Activated CD4-positive, alpha-beta memory T cell treated with anti-CD3 and anti-CD28 coated beads, Interleukin-2, amount 10 ng/mL, durations not matched to agents 7 days and 5 days (primary cell): ENCODE measurements at regions not wholly inside any gene's neighbourhood (a gene's known extent, or its start where the extent isn't known, plus 50 kb on each side); places are given as distances from the start of the nearest gene placed in this dataset.
"Not testable (repeated sequence)": the region's sequence is repeated elsewhere in the genome, so short reads cannot be mapped to it uniquely, and the experiment has no call there.

Experiments used
- CTCF ChIA-PET: fragments of 350-600 bp; sonication (Branson Sonifier 250); formaldehyde crosslinking; loops from one replicate; lab custom pipeline; 2021; ENCODE audit warnings: antibody characterized with exemption, inconsistent platforms; lab: Charles Lee
- POLR2A ChIA-PET: fragments of 350-600 bp; sonication (Branson Sonifier 250); formaldehyde crosslinking; loops from one replicate; lab custom pipeline; 2021; ENCODE audit warnings: antibody characterized with exemption; lab: Charles Lee
- DNase-seq: peaks from one replicate; pipeline ENCODE4 v3.0.0-alpha.2; 2020
- H3K27ac Mint-ChIP-seq: one replicate; pipeline ENCODE4 v1.8.0; 2021; ENCODE audit warnings: mild to moderate bottlenecking, mixed read lengths
- H3K27me3 Mint-ChIP-seq: one replicate; pipeline ENCODE4 v1.8.0; 2021; ENCODE audit warnings: mixed read lengths
- H3K36me3 Mint-ChIP-seq: one replicate; pipeline ENCODE4 v1.8.0; 2021; ENCODE audit warnings: low read depth, mixed read lengths
- H3K4me1 Mint-ChIP-seq: one replicate; pipeline ENCODE4 v1.8.0; 2021; ENCODE audit warnings: mixed read lengths
- H3K4me3 Mint-ChIP-seq: one replicate; pipeline ENCODE4 v1.8.0; 2021; ENCODE audit warnings: mild to moderate bottlenecking, mixed read lengths
- H3K9me3 Mint-ChIP-seq: one replicate; pipeline ENCODE4 v1.8.0; 2021; ENCODE audit warnings: mixed read lengths

- H3K27me3 Mint-ChIP-seq, result peaks cover 4% of the 10 kb centered on the region
- no peak overlapping the region for H3K27ac Mint-ChIP-seq
- no peak for DNase-seq
- ChIA-PET POLR2A (no interaction called here), CTCF (interaction anchor here (0.7 to 1.4 kb wide), 3 partner anchors 9 to 14 kb away, joined by 3 to 4 read pairs (median 3); no protein-coding TSS in a partner anchor)
- no peaks in the 10 kb centered on the region for H3K9me3 Mint-ChIP-seq
- no peaks in the 10 kb centered on the region for H3K4me1 Mint-ChIP-seq
- H3K36me3 Mint-ChIP-seq, result no peaks in the 10 kb centered on the region
- no peak overlapping the region for H3K4me3 Mint-ChIP-seq
Observed at GRCh38 chr4:159026329-159026728, 76.5 kb upstream of the RAPGEF2 start.

GRCh38 chr4:159027535-159027934, 75.3 kb upstream of the RAPGEF2 start:
- no peak for DNase-seq
- POLR2A ChIA-PET, result no interaction called here
- Mint-ChIP-seq H3K27ac (no peak overlapping the region), H3K27me3 (peaks cover 6% of the 10 kb centered on the region), H3K9me3 (no peaks in the 10 kb centered on the region), H3K4me1 (no peaks in the 10 kb centered on the region), H3K36me3 (no peaks in the 10 kb centered on the region), H3K4me3 (no peak overlapping the region)
- CTCF ChIA-PET, result interaction anchor here (1.0 kb wide), 1 partner anchor 12 kb away, joined by 3 read pairs; no protein-coding TSS in a partner anchor

- CTCF ChIA-PET, result no interaction called here
Observed at GRCh38 chr4:159029481-159029880, 73.4 kb upstream of the RAPGEF2 start.

GRCh38 chr4:159030297-159030696, 72.6 kb upstream of the RAPGEF2 start:
- H3K4me1 Mint-ChIP-seq, H3K9me3 Mint-ChIP-seq, H3K4me3 Mint-ChIP-seq, POLR2A ChIA-PET, H3K36me3 Mint-ChIP-seq, H3K27ac Mint-ChIP-seq, DNase-seq, H3K27me3 Mint-ChIP-seq, CTCF ChIA-PET: not testable (repeated sequence)

More at GRCh38 chr4:159029481-159029880, 73.4 kb upstream of the RAPGEF2 start:
- POLR2A ChIA-PET, result no interaction called here
- Mint-ChIP-seq H3K36me3 (no peaks in the 10 kb centered on the region), H3K27ac (no peak overlapping the region), H3K4me1 (no peaks in the 10 kb centered on the region), H3K9me3 (no peaks in the 10 kb centered on the region), H3K27me3 (peaks cover 8% of the 10 kb centered on the region), H3K4me3 (no peak overlapping the region)
- no peak for DNase-seq

- Mint-ChIP-seq H3K36me3 (no peaks in the 10 kb centered on the region), H3K9me3 (no peaks in the 10 kb centered on the region), H3K4me1 (peaks cover 4% of the 10 kb centered on the region), H3K27me3 (peaks cover 25% of the 10 kb centered on the region), H3K27ac (no peak overlapping the region), H3K4me3 (no peak overlapping the region)
- ChIA-PET CTCF (no interaction called here), POLR2A (no interaction called here)
- DNase-seq, result no peak
Observed at GRCh38 chr4:159035570-159035969, 67.3 kb upstream of the RAPGEF2 start.

- H3K4me3 Mint-ChIP-seq, result no peak overlapping the region
Observed at GRCh38 chr4:159038536-159038935, 64.3 kb upstream of the RAPGEF2 start.

GRCh38 chr4:159041054-159042034, 61.5 kb upstream of the RAPGEF2 start:
- peaks cover 35% of the 10 kb centered on the region for H3K27me3 Mint-ChIP-seq
- H3K27ac Mint-ChIP-seq, result no peak overlapping the region
- ChIA-PET CTCF (no interaction called here), POLR2A (no interaction called here)
- no peak overlapping the region for H3K4me3 Mint-ChIP-seq
- peaks cover 10% of the 10 kb centered on the region for H3K4me1 Mint-ChIP-seq
- H3K9me3 Mint-ChIP-seq, result no peaks in the 10 kb centered on the region
- H3K36me3 Mint-ChIP-seq, result no peaks in the 10 kb centered on the region
- no peak for DNase-seq

More at GRCh38 chr4:159038536-159038935, 64.3 kb upstream of the RAPGEF2 start:
- DNase-seq, result no peak
- no peak overlapping the region for H3K27ac Mint-ChIP-seq
- peaks cover 37% of the 10 kb centered on the region for H3K27me3 Mint-ChIP-seq
- CTCF ChIA-PET, result no interaction called here
- POLR2A ChIA-PET, result no interaction called here
- peaks cover 4% of the 10 kb centered on the region for H3K4me1 Mint-ChIP-seq
- H3K9me3 Mint-ChIP-seq, result no peaks in the 10 kb centered on the region
- H3K36me3 Mint-ChIP-seq, result no peaks in the 10 kb centered on the region

- Mint-ChIP-seq H3K4me3 (no peak overlapping the region), H3K27me3 (peaks cover 28% of the 10 kb centered on the region), H3K36me3 (no peaks in the 10 kb centered on the region), H3K27ac (no peak overlapping the region), H3K4me1 (peaks cover 13% of the 10 kb centered on the region), H3K9me3 (no peaks in the 10 kb centered on the region)
- ChIA-PET POLR2A (no interaction called here), CTCF (no interaction called here)
- DNase-seq, result no peak
Observed at GRCh38 chr4:159042097-159042605, 60.7 kb upstream of the RAPGEF2 start.

GRCh38 chr4:159042868-159043267, 60.0 kb upstream of the RAPGEF2 start:
- no peak for DNase-seq
- Mint-ChIP-seq H3K36me3 (no peaks in the 10 kb centered on the region), H3K27ac (no peak overlapping the region), H3K9me3 (no peaks in the 10 kb centered on the region), H3K4me3 (no peak overlapping the region), H3K4me1 (peaks cover 19% of the 10 kb centered on the region), H3K27me3 (peaks cover 26% of the 10 kb centered on the region)
- ChIA-PET POLR2A (no interaction called here), CTCF (no interaction called here)

- Mint-ChIP-seq H3K4me3 (no peak overlapping the region), H3K4me1 (peaks cover 21% of the 10 kb centered on the region), H3K27ac (no peak overlapping the region), H3K9me3 (no peaks in the 10 kb centered on the region), H3K36me3 (no peaks in the 10 kb centered on the region), H3K27me3 (peaks cover 21% of the 10 kb centered on the region)
- ChIA-PET POLR2A (no interaction called here), CTCF (no interaction called here)
- no peak for DNase-seq
Observed at GRCh38 chr4:159043861-159044260, 59.0 kb upstream of the RAPGEF2 start.

GRCh38 chr4:159045321-159045720, 57.6 kb upstream of the RAPGEF2 start:
- no peak for DNase-seq
- ChIA-PET CTCF (no interaction called here), POLR2A (no interaction called here)
- Mint-ChIP-seq H3K9me3 (no peaks in the 10 kb centered on the region), H3K4me1 (peaks cover 23% of the 10 kb centered on the region), H3K36me3 (no peaks in the 10 kb centered on the region), H3K4me3 (no peak overlapping the region), H3K27ac (no peak overlapping the region), H3K27me3 (peaks cover 21% of the 10 kb centered on the region)

GRCh38 chr4:159046683-159047082, 56.2 kb upstream of the RAPGEF2 start:
- peaks cover 13% of the 10 kb centered on the region for H3K27me3 Mint-ChIP-seq
- H3K36me3 Mint-ChIP-seq, result no peaks in the 10 kb centered on the region
- H3K9me3 Mint-ChIP-seq, result no peaks in the 10 kb centered on the region
- no peak for DNase-seq
- no peak overlapping the region for H3K4me3 Mint-ChIP-seq
- POLR2A ChIA-PET, result no interaction called here
- no peak overlapping the region for H3K27ac Mint-ChIP-seq
- CTCF ChIA-PET, result no interaction called here
- H3K4me1 Mint-ChIP-seq, result peaks cover 30% of the 10 kb centered on the region

GRCh38 chr4:159047478-159048165, 55.3 kb upstream of the RAPGEF2 start:
- CTCF ChIA-PET, result interaction anchor here (1.0 kb wide), 1 partner anchor 175 kb away, joined by 3 read pairs; no protein-coding TSS in a partner anchor

More at GRCh38 chr4:159047478-159048165, 55.3 kb upstream of the RAPGEF2 start:
- DNase-seq, result peak; percentile 31
- peaks cover 9% of the 10 kb centered on the region for H3K27me3 Mint-ChIP-seq
- no peaks in the 10 kb centered on the region for H3K9me3 Mint-ChIP-seq
- no peaks in the 10 kb centered on the region for H3K36me3 Mint-ChIP-seq
- H3K27ac Mint-ChIP-seq, result peak overlapping the region; percentile 38
- POLR2A ChIA-PET, result interaction anchor here (0.9 to 1.0 kb wide), 2 partner anchors 30 to 173 kb away, joined by 4 read pairs; no protein-coding TSS in a partner anchor
- H3K4me3 Mint-ChIP-seq, result no peak overlapping the region
- H3K4me1 Mint-ChIP-seq, result peaks cover 34% of the 10 kb centered on the region
